Iris pigment epithelial cell (primary cell): ENCODE measurements at regions not wholly inside any gene's neighbourhood (a gene's known extent, or its start where the extent isn't known, plus 50 kb on each side); places are given as distances from the start of the nearest gene placed in this dataset.

Experiments used
- DNase-seq: peaks from one replicate; pipeline ENCODE4 v3.0.0-alpha.2; 2011; ENCODE audit warnings: low read depth

DNA sequence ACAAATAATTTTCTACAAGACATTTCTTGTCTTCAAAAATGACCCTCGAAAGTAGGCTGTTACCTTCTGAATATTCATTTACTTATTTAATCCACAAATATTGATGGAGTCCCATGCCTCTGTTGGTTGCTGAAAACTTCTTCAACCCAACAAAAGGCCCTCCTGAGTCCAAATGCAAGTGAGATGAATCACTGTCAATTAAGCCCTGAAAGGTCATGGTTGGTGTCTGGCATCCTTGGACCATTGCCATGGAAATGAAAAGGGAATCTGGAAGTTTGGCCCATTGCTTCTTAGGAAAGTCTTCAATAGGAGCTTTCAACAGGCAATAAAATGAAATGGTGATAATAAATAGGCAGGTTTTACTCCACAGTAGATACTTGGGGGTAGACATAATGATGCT is 364.7 kb upstream of the DYNLRB2 start:
- DNase-seq = no peak

DNA sequence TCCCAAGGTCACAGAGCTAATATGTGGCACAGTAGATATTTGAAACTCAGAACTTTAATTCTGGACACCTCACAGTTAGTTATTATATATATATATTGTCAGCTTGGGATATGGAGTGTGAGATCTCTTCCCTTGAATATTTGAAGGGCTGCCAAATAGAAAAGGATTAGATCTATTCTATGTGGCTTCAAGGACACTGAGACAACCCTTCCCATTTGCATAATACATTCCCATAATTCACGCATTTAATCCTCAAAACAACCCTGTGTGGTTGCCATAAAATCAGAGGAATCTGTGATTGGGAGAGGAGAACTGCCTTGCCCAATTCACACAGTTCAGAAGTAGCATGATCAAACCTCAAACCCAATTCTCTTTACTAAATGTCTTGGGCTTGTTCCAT is 365.8 kb upstream of the DYNLRB2 start:
- DNase-seq = peak; percentile 56

DNA sequence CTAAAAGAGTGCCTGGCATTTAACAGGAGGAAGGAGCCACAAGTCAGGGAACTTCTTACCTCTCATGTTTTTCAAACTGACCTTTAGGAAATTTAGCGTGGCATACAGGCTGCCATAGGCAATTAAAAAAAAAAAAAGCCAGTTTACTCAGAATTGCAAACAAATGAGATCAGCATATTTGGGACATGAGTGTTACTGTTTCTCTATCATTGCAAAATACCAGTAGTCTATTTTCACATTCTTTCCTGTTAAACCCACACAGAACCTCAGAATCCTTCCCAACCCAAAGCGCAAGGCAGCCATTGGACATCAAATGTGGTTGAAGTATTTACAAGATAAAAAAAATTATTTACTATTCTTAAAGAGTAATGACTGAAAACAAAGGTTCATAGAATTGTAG is 366.4 kb upstream of the DYNLRB2 start:
- DNase-seq = peak; percentile 91

GRCh38 chr16:80171746-80172145 is 369.0 kb upstream of the DYNLRB2 start:
- DNase-seq = no peak

- DNase-seq = no peak
These were observed 369.6 kb upstream of the DYNLRB2 start for GRCh38 chr16:80171199-80171598.

GRCh38 chr16:80167657-80168390 is 373.0 kb upstream of the DYNLRB2 start:
- no peak for DNase-seq

DNA sequence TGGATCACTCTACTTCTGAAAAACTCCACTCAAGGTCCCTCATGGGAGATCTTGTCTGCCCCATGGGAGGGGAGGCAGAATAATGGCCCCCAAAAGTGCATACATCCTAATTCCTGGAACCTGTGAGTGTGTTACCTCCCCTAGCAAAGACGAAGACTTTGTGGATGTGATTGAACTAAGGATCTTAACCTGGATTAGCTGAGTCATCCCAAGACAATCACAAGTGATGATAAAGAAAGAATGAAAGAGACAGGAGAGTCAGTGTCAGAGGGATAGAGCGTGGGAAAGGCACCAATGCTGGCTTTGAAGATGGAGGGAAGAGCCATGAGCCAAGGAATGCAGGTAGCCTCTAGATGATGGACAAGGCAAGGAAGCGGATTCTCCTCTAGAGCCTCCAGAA is 374.7 kb upstream of the DYNLRB2 start:
- DNase-seq = no peak

GRCh38 chr16:80164966-80165550 is 375.7 kb upstream of the DYNLRB2 start:
- no peak for DNase-seq

DNA sequence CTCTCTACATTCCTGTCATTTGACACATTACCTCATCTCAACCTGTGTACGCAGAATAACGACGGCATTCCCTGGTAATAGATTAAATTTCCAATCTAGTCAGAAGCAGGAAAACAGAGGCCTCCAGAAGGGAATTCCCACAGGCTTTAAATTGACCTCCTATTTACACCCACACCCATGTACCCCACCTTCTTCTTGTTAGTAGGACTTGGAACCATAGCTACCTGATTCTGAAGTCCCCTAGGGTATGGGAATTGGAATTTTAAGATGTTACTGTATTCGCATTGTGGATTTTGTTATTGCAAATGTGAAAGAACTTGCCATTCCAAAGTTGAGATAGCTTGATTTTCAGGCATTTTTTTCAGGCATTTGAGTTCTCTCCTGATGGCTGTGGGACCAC is 377.5 kb upstream of the DYNLRB2 start:
- no peak for DNase-seq

- no peak for DNase-seq
These were observed 378.7 kb upstream of the DYNLRB2 start for GRCh38 chr16:80161799-80162739.

- peak; percentile 84 for DNase-seq
These were observed 382.0 kb upstream of the DYNLRB2 start for GRCh38 chr16:80158766-80159165.

GRCh38 chr16:80151722-80152111 is 389.1 kb upstream of the DYNLRB2 start:
- no peak for DNase-seq

GRCh38 chr16:80150978-80151721 is 389.6 kb upstream of the DYNLRB2 start:
- peak; percentile 46 for DNase-seq

DNA sequence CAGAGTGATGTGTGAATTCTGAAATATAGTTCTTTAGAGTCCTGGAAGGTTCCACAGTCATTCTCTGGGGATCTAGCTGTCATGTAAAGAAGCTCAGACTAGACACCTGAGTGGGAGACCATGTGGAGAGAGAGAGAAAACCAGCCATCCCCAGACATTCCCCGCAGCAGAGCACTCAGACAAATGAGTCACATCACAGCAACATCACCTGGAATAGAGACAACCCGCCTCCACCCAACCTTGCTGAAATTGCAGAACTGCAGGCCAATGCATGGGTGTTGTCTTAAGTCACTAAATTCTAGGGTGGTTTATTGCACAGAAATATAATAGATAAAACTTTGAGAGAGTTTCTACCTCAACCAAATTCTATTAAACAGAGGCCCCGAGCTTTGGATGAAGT is 392.0 kb upstream of the DYNLRB2 start:
- no peak for DNase-seq

DNA sequence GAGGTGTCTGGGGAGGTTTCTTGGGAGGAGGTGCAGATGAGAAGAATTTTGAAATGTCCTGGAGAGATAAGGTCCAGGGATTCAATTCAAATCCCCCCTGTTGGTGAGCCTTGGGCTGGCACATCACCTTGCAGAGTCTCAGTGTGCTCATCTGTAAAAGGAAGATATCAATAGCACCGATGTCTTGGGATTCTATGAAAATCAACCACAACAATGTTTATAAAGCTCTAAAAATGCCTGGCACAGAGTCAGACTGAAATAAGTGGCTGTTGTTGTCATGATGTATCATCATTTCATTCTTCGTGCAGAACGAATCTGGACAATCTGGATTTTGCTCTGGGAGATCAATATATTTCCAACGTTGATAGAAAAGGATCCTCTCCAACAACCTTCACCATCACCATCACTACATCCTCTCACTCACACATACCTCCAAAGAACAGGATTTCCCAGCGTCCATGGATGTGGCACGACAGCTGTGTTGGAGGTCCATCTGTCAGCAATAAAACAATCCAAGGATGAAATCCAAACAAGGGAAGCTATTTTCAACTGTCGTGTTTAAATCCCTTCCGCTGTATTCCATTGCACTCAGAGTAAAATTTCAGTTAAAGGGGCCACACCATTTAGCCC is 393.7 kb upstream of the DYNLRB2 start:
- DNase-seq = peak; percentile 23

GRCh38 chr16:80144191-80144590 is 396.6 kb upstream of the DYNLRB2 start:
- peak; percentile 50 for DNase-seq

DNA sequence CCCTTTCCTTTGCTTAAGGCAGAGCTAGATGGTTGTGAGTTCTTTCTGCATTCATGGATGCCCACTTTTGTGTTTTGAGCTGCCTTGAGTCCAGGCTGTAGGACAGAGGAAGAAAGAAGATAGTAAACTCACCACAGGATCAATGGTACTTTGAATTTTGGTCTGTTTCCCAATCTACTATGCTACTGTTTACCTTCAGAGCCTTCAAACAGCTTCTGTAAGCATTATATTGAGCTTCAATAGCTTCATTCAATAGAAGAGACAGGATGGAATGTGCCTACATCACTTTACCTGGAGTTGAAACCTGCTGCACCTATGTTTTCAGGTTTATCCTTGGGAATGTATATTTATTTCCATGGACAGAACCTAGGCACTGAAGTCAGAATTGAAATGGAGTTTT is 397.9 kb upstream of the DYNLRB2 start:
- no peak for DNase-seq

- no peak for DNase-seq
These were observed 398.5 kb upstream of the DYNLRB2 start for GRCh38 chr16:80142281-80142680.

DNA sequence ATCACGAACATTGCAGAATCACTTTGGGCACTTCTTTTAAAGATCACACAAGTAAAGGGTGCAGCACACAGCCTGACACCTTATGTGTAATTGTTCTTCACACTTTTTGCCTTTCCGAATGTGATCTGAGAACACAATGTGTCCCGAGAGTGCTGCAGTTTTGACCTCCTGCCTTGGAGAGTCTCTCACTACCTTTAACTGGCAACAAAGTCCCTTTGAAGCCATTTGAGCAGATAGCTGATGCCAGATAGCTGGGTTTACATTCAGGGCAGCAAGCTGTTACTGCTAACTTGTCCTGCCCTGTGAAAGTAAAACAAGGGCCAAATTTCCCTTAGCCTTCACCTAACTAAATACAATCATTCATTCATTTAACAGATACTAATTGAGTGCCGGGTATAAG is 411.0 kb upstream of the DYNLRB2 start:
- DNase-seq = no peak

DNA sequence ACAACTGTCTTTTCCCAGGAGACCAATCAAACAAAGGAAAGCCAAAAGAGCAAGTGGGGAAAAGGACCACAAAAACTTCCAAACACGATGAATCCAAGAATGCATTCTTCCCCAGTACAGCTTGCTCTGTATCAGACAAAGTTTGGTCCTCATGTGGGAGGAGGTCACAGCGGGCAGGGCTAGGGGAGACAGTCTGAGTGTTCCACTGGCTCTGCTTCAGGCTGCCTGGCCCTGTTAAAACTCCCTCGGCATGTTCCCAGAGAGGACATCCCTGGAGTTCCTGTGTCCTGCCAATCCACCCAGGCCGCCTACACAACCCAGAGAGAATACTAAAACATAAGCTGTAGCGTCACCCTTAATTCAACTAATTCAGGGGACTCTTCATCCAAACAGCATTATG is 415.1 kb upstream of the DYNLRB2 start:
- no peak for DNase-seq

DNA sequence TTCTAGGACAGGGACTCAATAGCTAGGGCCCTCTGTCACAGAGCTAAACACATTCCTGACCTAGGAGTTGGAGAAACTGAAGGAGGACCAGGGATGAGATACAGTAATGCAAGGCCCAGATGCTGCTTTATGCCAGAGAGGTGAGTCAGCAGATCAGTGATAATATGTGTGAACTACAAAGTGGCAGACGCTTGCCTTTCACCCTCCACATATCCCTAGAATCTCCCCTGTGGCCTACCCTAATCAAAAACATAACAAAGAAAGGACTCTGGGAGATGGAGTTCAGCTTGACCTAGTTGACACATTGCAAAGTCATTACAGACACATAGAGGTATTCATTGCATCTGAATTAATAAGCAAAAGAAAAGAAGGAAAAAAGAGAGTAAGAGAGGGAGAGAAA is 417.6 kb upstream of the DYNLRB2 start:
- peak; percentile 20 for DNase-seq

DNA sequence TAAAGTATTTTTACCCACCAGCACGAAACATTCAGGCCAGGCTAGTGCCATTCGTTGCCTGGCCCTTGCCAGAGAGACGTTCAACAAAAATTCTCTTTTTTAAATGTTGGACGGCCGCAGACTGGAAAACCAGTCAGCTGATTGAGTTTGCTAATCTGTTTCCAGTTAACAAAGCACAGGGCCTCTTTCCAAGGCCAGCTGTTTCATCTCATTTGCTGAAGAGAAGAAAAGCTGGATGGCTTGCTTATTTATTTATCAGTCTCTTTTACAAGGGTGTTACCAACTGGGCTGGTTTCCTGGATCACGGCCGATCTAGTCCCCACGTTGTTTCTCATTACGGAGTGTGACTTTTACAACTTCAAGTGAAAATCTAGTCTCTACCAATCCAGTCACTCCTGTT is 418.7 kb upstream of the DYNLRB2 start:
- DNase-seq = no peak
